ENCODE measurements at regions not wholly inside any gene's neighbourhood (a gene's known extent, or its start where the extent isn't known, plus 50 kb on each side); places are given as distances from the start of the nearest gene placed in this dataset.

GRCh38 chr6:95948324-95948723 is 67.5 kb upstream of the FUT9 start (continued):
- TF ChIP-seq ARID4A (CRISPR knock-in tag; IDR thresholded peaks at IDR 0.05; ENCODE audit: borderline replicate concordance) (no peak), ZBED4 (CRISPR knock-in tag; IDR thresholded peaks at IDR 0.05; ENCODE audit: borderline replicate concordance) (no peak), NCOA2 (CRISPR knock-in tag; IDR thresholded peaks at IDR 0.05) (no peak), NFE2 (CRISPR knock-in tag; IDR thresholded peaks at IDR 0.05) (no peak)

GRCh38 chr6:95949985-95950384 is 65.8 kb upstream of the FUT9 start:
- TF ChIP-seq ZNF142 (CRISPR knock-in tag; IDR thresholded peaks at IDR 0.05) = no peak
- TF ChIP-seq ZBTB26 (CRISPR knock-in tag; IDR thresholded peaks at IDR 0.05; ENCODE audit: borderline replicate concordance) = no peak
- no peak for TF ChIP-seq KLF13 (CRISPR knock-in tag; IDR thresholded peaks at IDR 0.05)
- intact Hi-C loops (cut with micrococcal nuclease; ENCODE audit: unreplicated experiment) (no loop called here), in situ Hi-C loops (cut with HindIII; ENCODE audit: extremely low pct_ligation_motif_present, low pct_unique_long_range_greater_than_20kb) (loop anchor here (25.0 kb wide), 1 partner anchor 513 kb away; no protein-coding TSS in a partner anchor)
- H3K9ac ChIP-seq (ENCODE audit: insufficient read depth, low read depth, low read length) = no peak overlapping the region
- CTCF ChIA-PET (ENCODE audit: low intra/inter-chr PET ratio, low total read pairs) = no interaction called here
- POLR2A ChIA-PET = no interaction called here
- DNase-seq (ENCODE audit: low spot score) (no peak), ATAC-seq (no peak), FAIRE-seq (no peak)
- H3K36me3 ChIP-seq (replicated peaks in 1 of 2; ENCODE audit: control insufficient read depth in 1 of 2, insufficient read depth in 2 of 2, low read length in 2 of 2) = no peaks in the 10 kb centered on the region
- no peak overlapping the region for H2AFZ ChIP-seq (ENCODE audit: low read length)
- no peak overlapping the region for H3K27ac ChIP-seq (ENCODE audit: extremely low read length, insufficient read depth, low read length)
- no peak overlapping the region for H3K4me3 ChIP-seq (replicated peaks in 1 of 3; ENCODE audit: insufficient read depth in 1 of 3, low read depth in 2 of 3, low read length in 3 of 3)
- H3K4me2 ChIP-seq (ENCODE audit: low read depth, low read length) = no peak overlapping the region
- BruUV-seq (replicated peaks) = no TSS peak
- no peaks in the 10 kb centered on the region for H3K79me2 ChIP-seq (ENCODE audit: insufficient read depth, low read length)
- no peaks in the 10 kb centered on the region for H3K9me3 ChIP-seq (ENCODE audit: low read length)
- WGBS (ENCODE audit: low lambda C conversion rate) = 0% methylated on average over 2 of the region's 2 CpGs
- H3K4me1 ChIP-seq (ENCODE audit: insufficient read depth, low read length) = no peaks in the 10 kb centered on the region
- no peaks in the 10 kb centered on the region for H4K20me1 ChIP-seq (ENCODE audit: insufficient read depth, low read length)
- no peaks in the 10 kb centered on the region for H3K27me3 ChIP-seq (ENCODE audit: control insufficient read depth in 1 of 2, insufficient read depth in 2 of 2, low read length in 2 of 2)

Measured in HepG2 (cell line).